H1 (cell line): ENCODE measurements at regions not wholly inside any gene's neighbourhood (a gene's known extent, or its start where the extent isn't known, plus 50 kb on each side); places are given as distances from the start of the nearest gene placed in this dataset.

Source experiments
- ATF2 ChIP-seq: IDR thresholded peaks from 2 replicates; pipeline ENCODE4 v1.6.1; 2012; ENCODE audit warnings: low read length, inconsistent platforms
- ZNF274 ChIP-seq: IDR thresholded peaks from 2 replicates; pipeline ENCODE4 v1.7.0; 2012; ENCODE audit warnings: low read length, borderline replicate concordance; ENCODE audit errors: extremely low read depth
- TF ChIP-seq, protein P1 (sequence below): IDR thresholded peaks from 2 replicates; pipeline ENCODE4 v1.6.1; 2011; ENCODE audit warnings: low read length, improper control_type of control experiment
- TF ChIP-seq, protein P2 (sequence below): IDR thresholded peaks from 2 replicates; pipeline ENCODE4 v1.6.1; 2012; ENCODE audit warnings: inconsistent platforms

DNA sequence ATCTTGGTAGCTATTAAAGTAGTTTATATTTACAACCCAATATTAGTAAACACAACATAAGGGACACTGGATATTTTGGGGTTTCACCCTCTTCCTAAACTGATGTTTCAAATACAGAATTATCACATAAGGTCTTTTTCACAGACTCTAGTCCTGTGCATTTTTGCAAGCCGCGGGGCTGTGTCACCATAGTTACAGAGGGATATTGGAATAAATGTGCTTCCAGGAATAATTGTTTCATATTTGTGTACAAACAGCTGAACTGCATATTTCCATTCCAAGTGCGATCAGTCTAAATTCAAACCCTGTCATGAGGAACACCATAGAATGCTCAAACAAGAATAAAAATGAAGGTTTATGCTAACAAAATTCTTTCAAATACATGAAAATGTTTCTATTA, 762.5 kb upstream of the ARGLU1 start (continued):
- TF ChIP-seq, protein P1, sequence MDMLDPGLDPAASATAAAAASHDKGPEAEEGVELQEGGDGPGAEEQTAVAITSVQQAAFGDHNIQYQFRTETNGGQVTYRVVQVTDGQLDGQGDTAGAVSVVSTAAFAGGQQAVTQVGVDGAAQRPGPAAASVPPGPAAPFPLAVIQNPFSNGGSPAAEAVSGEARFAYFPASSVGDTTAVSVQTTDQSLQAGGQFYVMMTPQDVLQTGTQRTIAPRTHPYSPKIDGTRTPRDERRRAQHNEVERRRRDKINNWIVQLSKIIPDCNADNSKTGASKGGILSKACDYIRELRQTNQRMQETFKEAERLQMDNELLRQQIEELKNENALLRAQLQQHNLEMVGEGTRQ, result no peak
- TF ChIP-seq ZNF274 (no peak), ATF2 (no peak)
- TF ChIP-seq, protein P2, sequence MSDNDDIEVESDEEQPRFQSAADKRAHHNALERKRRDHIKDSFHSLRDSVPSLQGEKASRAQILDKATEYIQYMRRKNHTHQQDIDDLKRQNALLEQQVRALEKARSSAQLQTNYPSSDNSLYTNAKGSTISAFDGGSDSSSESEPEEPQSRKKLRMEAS, result no peak
